Lower leg skin (tissue), 3 donors: ENCODE measurements at regions not wholly inside any gene's neighbourhood (a gene's known extent, or its start where the extent isn't known, plus 50 kb on each side); places are given as distances from the start of the nearest gene placed in this dataset.
"Not testable (repeated sequence)": the region's sequence is repeated elsewhere in the genome, so short reads cannot be mapped to it uniquely, and the experiment has no call there.

Experiments
- POLR2A ChIP-seq, 2 donors: fragments of 450-650 bp; IDR thresholded peaks; one replicate each; pipeline ENCODE4 v1.6.1; 2016 to 2017; ENCODE audit warnings: antibody characterized with exemption in 2 of 2, mild to moderate bottlenecking in 1 of 2, moderate library complexity in 1 of 2
- TF ChIP-seq, protein P1 (sequence below), 3 donors: fragments of 450-650 bp; IDR thresholded peaks; one replicate each; pipeline ENCODE4 v1.5.1; 2016; ENCODE audit warnings: antibody characterized with exemption in 3 of 3, mild to moderate bottlenecking in 3 of 3, moderate library complexity in 2 of 3

DNA sequence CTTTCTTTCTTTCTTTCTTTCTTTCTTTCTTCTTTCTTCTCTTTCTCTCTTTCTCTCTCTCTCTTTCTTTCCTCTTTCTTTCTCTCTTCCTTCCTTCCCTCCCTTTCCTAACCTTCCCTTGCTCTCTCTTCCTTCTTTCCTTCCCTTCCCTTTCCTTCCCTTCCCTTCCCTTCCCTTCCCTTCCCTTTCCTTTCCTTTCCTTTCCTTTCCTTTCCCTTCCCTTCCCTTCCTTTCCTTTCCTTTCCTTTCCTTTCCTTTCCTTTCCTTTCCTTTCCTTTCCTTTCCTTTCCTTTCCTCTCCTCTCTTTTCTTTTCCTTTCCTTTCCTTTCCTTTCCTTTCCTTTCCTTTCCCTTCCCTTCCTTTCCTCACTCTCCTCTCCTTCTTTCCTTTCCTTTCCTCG, 5294.1 kb upstream of the TPTE start:
- TF ChIP-seq, protein P1, sequence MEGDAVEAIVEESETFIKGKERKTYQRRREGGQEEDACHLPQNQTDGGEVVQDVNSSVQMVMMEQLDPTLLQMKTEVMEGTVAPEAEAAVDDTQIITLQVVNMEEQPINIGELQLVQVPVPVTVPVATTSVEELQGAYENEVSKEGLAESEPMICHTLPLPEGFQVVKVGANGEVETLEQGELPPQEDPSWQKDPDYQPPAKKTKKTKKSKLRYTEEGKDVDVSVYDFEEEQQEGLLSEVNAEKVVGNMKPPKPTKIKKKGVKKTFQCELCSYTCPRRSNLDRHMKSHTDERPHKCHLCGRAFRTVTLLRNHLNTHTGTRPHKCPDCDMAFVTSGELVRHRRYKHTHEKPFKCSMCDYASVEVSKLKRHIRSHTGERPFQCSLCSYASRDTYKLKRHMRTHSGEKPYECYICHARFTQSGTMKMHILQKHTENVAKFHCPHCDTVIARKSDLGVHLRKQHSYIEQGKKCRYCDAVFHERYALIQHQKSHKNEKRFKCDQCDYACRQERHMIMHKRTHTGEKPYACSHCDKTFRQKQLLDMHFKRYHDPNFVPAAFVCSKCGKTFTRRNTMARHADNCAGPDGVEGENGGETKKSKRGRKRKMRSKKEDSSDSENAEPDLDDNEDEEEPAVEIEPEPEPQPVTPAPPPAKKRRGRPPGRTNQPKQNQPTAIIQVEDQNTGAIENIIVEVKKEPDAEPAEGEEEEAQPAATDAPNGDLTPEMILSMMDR (IDR thresholded peaks at IDR 0.05), result not testable (repeated sequence)
- TF ChIP-seq POLR2A (IDR thresholded peaks at IDR 0.05), result not testable (repeated sequence)
